ENCODE measurements at regions not wholly inside any gene's neighbourhood (a gene's known extent, or its start where the extent isn't known, plus 50 kb on each side); places are given as distances from the start of the nearest gene placed in this dataset.
A peak's percentile ranks its signal among the peaks of the same experiment; 100 is the strongest.
"Not testable (repeated sequence)": the region's sequence is repeated elsewhere in the genome, so short reads cannot be mapped to it uniquely, and the experiment has no call there.

DNA sequence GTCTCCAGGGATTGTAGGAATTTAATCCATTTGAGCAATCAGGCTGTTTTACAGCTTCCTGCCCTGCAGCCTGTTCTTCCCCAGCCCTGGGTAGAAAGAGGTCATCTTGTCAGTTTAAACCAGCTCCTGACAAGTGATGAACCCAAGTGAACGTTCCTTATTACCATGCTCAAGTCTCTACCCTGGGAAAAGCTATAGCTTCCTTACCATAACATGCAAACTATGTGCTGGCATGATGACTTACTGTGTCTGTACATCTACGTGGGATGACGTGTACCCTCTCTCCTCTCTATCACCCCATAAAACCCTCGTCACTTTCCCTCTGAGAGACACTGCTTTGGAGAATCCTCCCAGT is 452.2 kb downstream of the XYLT1 start:
- DNase-seq: no peak

- no peak for DNase-seq
Measured at GRCh38 chr16:17019366-17019765, 451.4 kb downstream of the XYLT1 start.

GRCh38 chr16:17023606-17024005 is 447.2 kb downstream of the XYLT1 start:
- DNase-seq: no peak

DNA sequence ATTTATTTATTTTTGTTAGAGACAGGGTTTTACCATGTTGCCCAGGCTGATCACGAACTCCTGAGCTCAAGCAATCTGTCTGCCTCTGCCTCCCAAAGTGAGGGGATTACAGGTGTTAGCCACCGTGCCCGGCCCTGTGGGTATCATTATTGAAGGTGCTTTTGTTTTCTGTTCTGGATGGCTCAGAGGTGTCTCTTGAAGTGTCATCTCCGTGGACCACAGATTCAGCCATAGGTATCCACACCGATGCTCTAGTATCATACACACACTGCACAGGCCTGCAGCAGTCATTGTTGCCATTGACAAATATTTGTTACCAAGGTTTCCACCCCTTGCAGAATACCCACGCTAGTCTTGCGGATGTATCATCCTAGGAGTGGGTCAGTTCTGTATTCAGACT is 446.2 kb downstream of the XYLT1 start:
- no peak for DNase-seq

GRCh38 chr16:17026600-17027242 is 444.0 kb downstream of the XYLT1 start:
- DNase-seq: peak; percentile 47

DNA sequence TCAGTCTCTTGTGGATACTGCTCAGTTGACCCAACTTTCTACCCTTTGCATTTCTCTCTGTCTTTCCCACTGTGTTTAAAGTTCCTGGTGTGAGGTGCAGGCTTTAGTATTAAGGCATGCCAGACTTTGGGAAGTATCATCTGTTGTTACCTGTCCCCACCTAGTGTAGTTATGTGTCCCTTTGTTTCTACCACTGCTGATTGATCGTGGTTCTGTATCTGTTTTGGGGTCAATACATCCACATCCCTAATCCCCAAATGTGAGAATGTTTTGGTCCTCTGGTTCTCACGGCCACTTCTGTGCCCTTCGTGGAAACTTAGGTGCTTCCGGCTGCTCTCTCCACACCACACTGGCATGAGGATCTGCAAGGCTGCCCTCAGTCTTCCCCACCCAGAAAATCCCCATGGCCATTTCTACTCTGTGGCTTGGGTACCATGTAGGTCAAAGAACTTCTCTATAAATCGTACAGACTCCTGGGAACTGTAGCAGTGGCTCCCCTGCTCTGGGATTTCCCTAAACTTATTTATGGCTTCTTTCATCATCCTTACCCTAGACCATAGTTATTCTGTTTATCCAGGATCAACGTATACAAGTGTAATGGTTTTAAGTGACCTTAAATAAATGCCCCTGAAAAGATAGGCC is 443.2 kb downstream of the XYLT1 start:
- no peak for DNase-seq

DNA sequence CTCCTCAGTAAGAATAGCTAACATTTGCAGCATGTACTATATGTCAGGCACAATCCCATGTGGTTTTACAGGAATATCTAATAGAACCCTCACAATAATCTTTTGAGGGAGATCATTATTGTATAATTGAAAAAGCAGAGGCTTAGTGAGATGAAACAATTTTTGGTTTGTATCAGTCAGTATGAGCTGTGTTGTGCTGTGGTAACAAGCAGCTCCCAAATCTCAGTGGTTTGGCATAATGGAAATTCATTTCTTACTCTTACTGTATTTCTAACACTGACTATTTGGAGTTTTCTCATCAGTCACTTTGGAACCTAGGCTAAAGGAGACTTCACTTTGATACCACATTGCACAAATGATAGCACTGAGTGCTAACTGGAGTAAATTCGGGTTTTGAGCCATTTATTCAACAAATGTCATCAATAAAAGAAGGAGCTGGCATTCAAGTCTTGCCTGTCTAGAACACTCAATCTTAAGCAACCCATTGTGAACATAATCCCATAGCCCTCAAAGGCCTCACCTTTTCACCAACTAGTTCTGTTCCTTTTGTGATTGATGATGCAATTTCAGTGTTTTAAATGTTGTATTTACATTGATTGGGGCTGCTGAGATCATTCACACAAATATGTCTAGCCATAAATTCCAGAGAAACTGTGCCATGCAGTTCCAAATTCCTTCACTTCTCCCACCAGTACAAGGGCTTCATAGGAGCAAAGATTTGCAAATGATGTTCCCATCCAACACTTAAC is 441.0 kb downstream of the XYLT1 start:
- DNase-seq: no peak

DNA sequence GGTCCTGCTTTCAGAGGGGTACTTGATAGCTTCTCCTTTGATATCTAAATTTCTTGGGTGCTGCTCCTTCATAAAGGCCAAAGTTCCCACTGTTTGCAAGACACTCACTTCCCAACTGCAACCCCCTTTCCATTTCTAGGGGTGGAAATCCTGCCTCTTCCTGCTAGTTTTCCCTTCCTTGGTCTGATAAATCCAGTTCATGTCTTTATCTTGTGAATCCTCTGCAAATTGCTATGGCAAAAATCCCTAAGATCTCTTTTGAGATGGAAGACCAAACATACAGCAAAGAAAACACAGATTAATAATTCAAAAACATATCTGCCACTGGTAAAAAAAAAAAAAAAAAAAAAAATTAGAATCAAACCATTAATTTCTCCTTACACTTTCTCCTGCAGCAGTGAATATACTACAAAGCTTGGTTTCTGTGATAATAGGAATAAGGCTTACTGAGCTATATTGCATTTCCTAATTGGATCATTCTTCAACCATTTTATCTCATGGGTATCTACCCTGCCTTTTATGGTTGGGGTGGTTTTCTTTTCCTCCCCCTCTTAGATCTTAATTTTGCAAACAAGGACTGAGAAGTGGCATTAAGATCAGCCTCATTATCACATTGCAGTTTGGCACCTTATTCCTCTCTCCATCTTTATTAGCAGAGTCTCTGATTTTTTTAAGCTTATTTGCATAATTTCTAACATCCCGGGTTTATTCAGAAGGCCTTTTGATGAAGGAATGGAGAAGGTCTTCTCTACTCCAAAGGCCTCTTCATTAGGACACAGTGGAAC is 439.1 kb downstream of the XYLT1 start:
- no peak for DNase-seq

- DNase-seq: no peak
Measured at GRCh38 chr16:17032332-17032731, 438.4 kb downstream of the XYLT1 start.

GRCh38 chr16:17034477-17035252 is 436.1 kb downstream of the XYLT1 start:
- no peak for DNase-seq

- DNase-seq: no peak
Measured at GRCh38 chr16:17037499-17037898, 433.3 kb downstream of the XYLT1 start.

DNA sequence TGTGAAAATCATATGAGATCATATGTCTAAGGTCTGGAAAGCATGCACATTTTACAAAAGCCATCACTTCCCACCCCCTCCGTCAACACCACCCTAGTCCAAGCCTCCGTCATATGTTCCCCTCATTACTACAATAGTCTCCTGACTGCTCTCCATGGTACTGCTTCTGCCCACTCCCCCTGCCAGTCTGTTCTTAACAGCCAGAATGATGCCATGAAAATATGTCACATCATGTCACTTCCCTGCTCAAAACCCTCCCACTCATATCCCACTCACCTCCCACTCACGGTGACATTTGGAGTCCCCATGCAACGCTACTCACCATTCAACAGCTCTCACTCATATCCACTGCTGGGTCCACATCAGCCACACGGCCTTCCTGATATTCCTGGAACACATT is 432.3 kb downstream of the XYLT1 start:
- DNase-seq: no peak

DNA sequence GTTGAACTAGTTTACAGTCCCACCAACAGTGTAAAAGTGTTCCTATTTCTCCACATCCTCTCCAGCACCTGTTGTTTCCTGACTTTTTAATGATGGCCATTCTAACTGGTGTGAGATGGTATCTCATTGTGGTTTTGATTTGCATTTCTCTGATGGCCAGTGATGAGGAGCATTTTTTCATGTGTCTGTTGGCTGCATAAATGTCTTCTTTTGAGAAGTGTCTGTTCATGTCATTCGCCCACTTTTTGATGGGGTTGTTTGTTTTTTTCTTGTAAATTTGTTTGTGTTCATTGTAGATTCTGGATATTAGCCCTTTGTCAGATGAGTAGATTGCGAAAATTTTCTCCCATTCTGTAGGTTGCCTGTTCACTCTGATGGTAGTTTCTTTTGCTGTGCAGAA is 421.7 kb downstream of the XYLT1 start:
- not testable (repeated sequence) for DNase-seq

DNA sequence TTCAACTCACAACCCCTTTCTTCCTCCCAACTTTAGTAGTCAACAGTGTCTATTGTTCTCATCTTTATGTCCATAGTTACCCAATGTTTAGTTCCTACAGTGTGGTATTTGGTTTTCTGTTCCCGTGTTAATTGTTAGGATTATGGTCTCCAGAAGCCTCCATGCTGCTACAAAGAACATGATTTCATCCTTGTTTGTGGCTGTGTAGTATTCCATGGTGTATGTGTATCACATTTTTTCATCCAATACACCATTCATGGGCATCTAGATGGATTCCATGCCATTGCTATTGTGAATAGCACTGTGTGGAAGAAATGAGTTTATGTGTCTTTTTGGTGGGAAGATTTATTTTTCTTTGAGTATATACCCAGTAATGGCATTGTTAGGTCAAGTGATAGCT is 420.3 kb downstream of the XYLT1 start:
- no peak for DNase-seq
